GM19397 (cell line): ENCODE measurements at regions not wholly inside any gene's neighbourhood (a gene's known extent, or its start where the extent isn't known, plus 50 kb on each side); places are given as distances from the start of the nearest gene placed in this dataset.
"Not testable (repeated sequence)": the region's sequence is repeated elsewhere in the genome, so short reads cannot be mapped to it uniquely, and the experiment has no call there.

Experiments
- ATAC-seq: cut with Tn5 transposase; IDR thresholded peaks from one replicate; pipeline ENCODE4 v1.9.1; 2021; ENCODE audit warnings: mild to moderate bottlenecking, moderate library complexity; ENCODE audit not compliant: unreplicated experiment

DNA sequence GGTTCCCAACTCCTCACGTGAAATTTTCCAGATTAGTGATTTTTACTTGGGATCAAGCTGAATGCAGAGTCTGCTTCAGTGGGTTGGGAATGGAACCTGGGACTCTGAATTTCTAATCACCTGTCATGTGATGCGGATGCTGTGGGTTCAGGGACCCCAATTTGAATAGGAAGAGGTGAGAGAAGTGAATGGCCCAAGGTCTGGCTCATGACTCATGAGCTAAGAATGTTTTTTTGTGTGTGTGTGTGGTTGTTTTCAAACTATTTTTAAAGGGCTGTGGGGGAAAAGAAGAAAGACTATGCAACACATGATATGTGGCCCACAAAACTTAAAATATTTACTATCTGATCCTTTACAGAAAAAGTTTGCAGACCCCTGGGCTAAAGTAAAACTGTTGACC lies 108.5 kb upstream of the CYRIA start:
- no peak for ATAC-seq

DNA sequence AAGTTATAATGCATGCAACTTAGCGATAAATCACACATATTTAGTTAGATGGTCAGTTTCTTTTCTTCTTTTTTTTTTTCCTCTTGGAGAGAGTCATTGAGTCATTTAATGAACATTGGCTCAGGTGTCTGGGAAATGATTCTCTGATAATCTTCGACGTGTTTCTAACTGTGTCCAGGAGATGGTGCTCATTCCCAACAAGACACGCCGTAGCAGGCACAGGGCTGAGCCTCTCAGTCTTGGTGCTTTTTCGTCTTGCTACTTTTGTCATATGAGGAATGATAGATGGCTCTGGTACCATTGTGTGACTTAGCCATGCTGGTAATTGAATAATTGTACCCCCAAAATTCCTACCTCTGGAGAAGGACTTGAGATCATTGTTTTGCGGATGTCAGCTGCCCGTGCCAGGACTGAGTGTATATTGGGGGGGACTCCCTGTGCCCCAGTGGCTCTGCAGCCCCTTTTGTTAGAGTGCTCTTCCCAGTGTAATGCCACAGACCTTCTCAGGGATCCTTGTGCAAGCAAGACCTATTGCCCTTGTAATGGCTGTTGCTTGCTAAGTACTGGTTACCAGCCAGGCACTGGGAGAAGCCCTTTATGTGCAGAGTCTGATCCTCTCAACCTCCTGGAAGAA lies 107.6 kb upstream of the CYRIA start:
- ATAC-seq = peak; percentile 71

DNA sequence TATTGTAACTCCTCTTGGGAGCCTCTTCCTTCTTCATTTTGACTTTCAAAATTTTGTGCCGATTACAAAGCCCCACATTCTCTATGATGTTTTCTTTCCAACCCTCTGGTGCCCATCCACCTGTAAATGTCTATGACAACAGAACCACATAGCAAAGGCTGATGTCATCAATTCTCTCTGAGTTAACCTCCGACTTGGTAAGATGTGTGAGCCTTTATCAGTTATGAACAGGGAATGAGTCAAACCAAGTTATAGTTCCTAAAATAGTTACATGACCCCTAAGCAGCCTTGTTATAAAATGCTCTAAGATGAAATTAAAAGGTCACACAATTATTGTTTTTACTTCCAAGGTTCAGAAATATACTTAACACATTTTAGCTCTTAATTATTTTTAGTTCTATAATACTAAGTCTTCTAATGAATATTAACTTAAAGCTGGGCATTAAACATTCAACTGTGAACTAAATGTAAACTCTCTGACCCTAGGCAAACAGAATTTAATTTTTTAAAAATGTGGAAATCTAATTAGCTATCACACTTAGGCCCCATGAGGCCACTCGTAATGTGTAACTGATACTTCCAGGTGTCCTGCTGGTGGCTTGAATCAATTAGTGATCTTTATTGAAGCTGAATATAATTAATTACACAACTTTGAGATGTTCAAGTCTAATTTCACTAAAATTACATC lies 102.3 kb upstream of the CYRIA start:
- no peak for ATAC-seq

DNA sequence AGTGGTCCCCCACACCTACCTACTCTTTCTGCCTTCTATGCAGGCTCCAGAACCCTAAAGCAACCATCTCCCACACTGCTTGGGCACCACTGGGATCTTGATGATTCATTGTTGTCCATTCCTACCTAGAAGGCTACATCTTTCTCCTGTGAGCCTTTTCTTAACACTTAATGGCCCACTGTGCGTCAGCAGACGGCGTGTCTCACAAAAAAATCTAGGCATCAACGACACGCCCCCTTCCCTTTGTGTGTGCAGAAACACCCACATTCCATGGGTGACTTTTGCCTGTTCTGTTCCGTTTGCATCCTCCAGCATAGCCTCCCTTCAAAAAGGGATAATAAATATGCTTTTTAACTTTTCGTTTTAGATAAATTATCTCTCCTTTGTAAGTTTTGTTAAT lies 99.7 kb upstream of the CYRIA start:
- no peak for ATAC-seq

DNA sequence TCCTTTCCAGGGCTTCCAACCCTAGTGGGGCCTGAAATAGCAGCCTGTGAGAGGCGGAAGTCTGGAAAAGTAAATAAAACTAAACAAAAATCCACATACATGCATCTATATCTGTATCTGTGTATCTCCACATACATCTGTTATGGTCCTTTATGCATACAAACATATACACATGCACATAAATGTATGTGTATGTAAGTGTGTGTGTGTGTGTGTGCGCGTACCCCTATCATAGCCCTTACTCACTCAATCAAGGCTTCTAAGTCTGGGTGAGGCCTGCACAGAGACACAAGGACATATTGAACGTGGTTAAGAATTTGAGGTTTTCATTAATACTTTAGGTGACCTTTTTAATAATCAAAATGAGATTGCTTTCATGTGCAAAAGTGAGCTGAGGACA lies 98.9 kb upstream of the CYRIA start:
- ATAC-seq = no peak

DNA sequence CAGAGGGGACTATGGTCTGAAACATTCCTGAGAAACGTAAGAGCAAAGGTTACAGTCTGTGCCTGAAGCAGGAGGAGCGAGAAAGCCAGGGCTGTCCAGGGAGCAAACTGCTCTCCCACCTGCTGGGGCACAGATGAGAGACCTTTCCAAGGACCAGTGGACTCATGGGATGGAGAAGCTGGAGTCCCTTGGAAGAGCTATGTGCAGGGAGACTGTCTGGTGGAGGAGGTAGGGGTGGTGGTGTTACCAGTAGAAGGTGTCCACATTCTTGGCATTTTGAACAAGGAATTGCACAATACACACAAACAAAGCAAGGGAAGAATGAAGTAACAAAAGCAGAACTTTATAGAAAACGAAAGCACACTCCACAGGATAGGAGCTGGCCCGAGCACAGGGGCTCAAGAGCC lies 97.9 kb upstream of the CYRIA start:
- ATAC-seq = no peak

DNA sequence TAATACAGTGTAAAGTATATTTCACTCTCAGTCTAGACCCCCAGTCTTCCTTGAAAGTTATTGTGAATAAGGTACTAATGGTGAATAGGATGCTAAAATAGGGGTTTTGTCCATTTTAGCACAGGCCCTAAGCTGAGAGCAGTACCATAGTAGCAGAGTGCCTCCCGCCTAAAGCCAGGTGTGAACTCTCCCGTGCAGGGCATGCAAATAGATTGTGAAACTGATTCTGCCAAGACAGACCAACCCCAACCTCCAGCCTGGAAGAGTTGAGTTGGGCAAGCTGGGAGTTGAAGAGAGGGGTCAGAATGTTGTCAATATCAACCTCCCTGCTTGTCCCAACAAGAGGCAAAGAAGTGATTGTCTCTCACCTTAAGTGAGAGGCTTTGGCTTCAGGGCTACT lies 97.4 kb upstream of the CYRIA start:
- ATAC-seq = no peak

DNA sequence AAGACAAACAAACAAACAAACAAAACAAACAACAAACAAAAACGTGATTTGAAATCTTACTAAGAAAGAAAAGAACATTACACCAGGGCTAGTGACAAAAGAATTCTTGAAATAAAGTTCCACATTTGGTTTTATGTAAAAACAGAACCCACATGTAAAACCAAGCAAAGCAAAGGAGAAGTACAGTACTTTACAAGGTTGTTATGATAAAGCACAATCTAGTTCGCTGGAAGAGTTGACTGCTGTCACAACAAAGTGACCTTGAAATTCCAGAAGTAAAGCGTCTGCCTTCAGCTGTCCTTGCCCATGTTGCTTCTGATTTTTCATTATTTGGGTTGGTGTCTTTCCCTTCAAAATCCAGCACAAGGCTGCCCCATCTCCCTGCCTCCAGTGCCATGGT lies 94.8 kb upstream of the CYRIA start:
- ATAC-seq = no peak

DNA sequence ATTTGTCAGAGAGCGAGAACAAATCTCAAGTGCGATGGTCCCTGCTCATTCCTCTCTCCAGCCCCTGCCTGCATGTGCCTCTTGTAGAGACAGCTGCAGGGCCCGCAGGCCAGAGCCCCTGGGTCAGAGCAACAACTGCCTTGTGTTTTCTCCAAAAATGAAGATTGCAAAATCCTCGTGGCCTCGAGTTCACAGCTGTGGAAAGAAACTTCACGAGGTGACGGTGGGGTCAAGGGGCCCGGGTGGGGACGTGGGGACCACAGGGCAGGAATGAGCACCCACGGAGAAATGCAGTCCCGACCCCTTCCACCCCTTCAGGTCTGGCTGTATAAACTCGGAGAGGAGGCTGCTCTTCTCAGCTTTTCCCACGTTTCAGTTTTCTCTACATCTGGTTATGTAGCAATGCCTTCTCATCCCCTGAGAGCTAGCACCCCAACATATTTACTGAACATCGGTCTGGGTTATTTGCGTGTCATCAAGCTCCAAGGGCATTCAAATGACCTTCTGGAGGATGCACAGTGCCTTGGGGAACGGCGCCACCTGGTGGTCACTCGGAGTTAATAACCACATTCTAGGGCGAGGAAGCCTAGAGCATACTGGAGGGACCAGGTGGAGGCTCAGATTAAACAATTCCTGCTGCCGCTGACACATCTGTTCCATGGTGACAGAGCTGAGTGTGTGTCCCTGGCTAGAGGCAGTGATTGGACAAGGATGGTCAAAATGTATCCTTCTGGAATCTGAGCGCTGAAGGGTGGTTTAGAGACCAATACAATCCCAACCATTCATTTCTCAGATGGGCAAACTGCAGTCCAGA lies 91.4 kb upstream of the CYRIA start:
- peak; percentile 97 for ATAC-seq

DNA sequence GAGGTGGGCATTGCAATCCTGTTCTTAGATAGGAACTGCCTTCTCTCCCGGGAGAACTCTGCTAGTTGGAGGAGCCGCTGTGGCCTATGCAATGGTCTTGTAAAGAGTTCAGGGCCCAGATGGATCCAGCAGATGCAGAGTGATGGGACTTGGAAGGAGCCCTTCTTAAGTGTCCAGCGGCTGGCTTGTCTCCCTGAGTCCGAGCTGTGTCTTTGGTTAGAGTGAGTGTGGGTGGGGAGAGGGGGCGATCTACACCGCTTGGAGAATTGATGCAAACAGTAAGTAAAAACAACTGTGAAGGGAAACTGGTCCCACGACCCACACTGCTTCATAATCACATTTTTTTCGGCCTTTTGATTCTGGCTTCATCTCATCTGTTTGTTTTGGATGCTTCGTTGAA lies 89.8 kb upstream of the CYRIA start:
- ATAC-seq = no peak

DNA sequence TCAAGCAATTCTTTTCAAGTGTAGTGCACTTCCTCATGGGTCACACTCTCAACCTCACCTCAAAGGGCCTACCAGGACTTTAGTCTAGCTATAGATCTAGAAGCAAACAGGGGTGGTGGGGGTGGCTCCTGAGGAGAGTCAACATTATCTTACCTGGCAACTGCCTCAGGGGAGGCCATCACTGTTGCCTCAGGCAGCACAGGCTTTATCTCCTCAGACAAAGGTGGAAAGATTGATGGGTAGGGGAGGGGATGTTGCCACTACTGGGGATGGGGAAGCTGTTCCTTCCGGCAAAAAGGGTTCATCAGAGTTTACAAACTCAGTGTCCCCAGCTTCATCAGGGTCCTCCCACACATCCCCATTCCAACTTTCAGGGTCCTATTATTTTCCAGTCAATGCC lies 87.4 kb upstream of the CYRIA start:
- not testable (repeated sequence) for ATAC-seq

DNA sequence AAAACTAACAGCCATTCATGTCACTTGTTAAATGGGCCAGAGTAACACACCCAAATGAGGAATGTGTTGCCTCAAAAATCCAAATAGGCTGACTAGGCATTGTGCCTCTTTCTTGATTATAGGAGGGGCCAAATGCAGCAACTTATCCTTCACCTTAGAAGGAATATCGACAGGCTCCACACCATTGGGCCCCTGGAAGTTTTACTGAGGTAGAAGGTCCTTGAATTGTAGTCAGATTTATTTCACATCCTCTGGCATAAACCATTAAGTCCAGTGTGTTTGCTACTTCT lies 85.2 kb upstream of the CYRIA start:
- not testable (repeated sequence) for ATAC-seq

DNA sequence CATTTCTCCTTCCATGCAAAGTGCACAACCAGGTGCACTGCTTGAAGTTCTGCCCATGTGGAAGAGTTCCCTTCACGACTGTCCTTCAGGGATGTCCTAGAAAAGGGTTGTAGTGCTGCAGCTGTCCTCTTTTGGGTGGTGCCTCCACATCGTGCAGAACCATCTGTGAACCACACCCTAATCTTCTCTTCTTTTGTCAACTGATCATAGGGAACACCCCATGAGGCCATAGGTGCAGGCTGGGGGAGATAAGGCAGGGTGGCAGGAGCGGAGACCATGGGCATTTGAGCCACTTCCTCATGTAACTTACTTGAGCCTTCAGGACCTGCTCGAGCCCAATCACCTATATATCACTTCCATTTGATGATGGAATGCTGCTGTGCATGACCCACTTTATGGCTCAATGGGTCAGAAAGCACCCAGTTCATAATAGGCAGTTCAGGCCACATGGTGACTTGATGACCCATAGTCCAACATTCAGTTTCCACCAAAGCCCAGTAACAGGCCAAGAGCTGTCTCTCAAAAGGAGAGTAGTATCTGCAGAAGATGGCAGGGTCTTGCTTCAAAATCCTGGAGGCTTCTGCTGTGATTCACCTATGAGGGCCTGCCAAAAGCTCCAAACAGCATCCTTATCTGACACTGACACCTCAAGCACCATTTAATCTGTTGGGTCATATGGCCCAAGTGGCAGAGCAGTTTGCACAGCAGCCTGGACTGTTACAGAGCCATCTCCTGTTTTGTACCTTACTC lies 84.7 kb upstream of the CYRIA start:
- no peak for ATAC-seq

DNA sequence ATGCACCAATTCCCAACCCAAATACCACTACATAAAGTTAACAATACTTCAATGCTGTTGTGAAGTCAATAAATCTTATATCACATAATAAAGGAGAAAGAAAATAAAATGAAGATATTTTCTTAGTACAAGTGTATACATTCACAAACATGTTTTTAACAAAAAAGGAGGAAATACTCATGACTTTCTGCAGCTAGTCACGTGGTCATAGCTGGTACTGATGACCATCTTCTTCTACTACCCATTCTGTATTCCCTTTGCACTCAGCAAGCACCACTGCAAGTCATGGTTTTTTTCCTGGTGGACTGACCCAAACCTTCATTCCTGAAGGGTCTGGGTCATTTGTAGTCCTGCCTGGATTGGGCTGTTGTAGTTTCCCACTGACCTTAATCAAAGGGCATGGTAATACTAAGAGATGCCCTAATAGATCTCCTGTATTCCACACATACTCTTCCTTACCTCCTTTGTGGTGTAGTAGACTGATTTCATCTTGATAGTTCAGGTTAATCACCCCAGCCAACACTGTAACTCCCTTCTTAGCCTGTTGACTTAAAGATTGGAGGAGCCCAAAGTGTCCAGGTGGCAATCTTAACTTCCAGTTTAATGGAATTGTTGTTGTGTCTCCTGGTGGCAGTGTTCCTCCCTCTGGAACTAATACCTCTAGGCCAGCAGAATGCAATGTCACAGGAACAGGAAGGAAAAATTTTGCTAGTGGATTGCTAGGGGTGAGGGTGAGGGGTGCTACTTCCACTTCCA lies 83.1 kb upstream of the CYRIA start:
- ATAC-seq = not testable (repeated sequence)

DNA sequence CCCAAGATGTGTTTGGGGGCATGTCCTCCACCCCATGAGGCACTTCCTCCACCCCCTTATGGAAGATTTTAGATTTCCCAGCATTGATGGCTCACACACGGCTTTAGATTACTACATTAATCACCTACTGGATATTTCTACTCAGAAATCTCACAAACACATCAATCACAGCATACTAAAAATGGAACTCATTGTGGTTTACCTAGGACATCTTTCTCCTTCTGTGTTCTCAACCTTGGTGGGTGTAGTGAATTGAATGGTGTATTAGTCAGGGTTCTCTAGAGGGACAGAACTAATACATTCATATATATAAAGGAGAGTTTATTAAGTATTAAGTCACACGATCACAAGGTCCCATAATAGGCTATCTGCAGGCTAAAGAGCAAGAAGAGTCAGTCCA lies 82.1 kb upstream of the CYRIA start:
- ATAC-seq = no peak

DNA sequence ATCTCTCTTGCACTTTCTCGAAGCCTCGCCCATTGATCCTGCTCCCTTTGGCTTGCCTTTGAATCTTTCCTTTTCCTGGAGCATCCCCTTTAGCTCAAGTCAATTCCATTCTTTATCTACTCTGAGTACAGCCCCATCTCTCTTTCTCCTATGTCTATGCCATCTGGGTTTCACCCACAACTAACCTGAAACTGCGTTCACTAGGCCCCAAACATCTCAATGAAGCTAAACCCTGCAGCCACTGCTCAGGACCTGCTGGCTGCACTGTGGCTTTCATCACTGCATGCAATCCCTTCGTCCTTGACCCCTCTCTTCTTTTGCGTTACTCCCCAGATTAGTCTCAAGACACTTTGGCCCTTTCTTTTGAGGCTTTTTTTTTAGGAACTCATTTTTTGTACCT lies 81.6 kb upstream of the CYRIA start:
- ATAC-seq = no peak

DNA sequence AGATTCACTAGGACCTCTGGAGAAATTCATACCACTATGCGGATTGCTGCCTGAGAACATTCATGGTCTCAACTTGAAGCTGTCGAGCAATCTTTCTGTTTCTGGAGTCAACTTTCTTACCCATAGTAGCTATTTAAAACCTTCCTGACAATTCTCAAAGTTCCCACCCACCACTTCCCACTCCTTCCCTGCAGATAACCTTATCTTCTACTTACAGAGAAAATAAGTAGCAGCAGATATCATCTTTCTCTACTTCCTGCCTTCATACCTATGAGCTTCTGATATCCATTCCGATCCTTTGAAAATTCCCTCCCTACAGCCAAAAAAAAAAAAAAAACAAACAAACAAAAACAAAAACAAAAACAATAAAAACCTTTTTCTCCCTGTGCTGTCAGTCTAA lies 81.2 kb upstream of the CYRIA start:
- no peak for ATAC-seq

DNA sequence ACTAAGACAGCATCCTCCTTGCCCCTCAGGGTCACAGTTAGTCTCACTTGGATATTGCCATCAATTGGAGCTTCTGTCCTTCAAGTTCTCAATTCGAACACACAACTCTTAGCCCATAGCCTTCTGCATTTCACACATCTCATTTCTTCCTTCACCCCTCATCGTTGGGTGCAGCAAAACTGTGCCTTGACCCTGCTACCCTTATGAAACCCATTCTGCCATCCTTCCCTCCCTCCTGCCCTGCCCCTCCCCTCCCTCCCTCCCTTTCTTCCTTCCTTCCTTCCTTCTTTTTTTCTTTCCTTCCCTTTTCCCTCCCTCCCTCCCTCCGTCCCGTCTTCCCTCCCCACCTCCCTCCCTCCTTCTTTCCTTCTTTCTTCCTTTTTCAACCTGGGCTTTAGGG lies 80.7 kb upstream of the CYRIA start:
- ATAC-seq = no peak

DNA sequence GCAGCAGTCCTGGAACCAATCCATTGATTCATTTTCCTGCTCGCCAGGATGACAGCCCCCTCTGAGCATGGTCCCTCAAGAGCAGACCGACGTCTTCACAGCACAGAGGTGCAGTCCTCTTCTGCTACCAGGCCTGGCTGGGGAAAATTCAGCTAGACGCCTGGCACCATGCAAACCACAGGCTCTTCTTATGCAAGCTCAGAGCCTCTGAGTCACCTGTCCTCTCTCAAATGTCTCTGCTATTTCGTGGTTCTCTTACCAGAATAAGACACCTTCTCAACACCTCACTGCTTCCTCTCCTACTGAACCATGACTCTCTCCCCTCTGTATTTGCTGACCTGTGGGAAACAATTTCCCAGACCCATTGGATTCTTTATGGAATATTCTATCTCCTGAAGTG lies 79.8 kb upstream of the CYRIA start:
- no peak for ATAC-seq

DNA sequence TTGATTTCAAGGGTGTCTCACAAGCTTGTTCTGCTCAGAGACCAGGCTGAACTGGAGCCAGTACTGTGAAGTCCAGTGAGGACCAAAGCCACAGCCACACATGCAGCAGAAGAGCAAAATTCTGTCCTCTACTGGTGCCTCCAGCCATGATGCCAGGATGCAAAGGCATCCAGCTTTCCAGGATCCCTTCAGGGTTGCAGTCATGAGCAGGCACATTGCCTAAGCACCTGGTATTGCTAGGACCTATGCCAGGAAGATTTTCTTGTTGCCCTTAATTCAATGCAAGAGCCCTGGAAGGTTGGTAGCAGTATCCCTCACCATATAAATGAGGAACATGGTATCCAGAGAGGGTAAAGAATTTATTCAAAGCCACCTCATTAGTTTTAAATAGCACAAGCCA lies 78.9 kb upstream of the CYRIA start:
- no peak for ATAC-seq

DNA sequence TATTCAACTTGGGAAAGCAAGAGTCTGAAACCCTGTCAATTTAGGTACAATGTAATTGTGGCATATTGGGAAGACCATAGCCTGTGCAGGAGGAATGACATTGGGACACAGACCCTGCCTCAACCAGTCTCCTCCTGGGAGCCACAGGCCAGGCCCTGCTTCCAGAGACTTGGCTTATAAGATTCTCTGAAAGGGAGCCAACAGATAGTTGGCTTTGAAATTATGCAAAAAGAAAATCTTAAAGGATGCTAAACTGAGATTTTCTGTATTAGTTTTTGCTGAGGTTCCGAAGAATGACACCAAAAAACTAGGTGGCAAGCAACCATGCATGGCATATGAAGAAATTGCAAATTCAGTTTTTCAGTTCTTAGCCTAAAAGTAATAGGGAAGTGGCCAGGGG lies 76.4 kb upstream of the CYRIA start:
- no peak for ATAC-seq
